GM18508 (cell line): ENCODE measurements at regions not wholly inside any gene's neighbourhood (a gene's known extent, or its start where the extent isn't known, plus 50 kb on each side); places are given as distances from the start of the nearest gene placed in this dataset.

Experiments used
- ATAC-seq: cut with Tn5 transposase; IDR thresholded peaks from one replicate; pipeline ENCODE4 v1.9.1; 2021; ENCODE audit warnings: moderate number of reproducible peaks; ENCODE audit not compliant: insufficient read depth, unreplicated experiment

GRCh38 chr1:87888446-87888845 lies 559.8 kb downstream of the LMO4 start:
- no peak for ATAC-seq

GRCh38 chr1:87894062-87894461 lies 565.4 kb downstream of the LMO4 start:
- peak; percentile 45 for ATAC-seq

- no peak for ATAC-seq
Observed at GRCh38 chr1:87897481-87897880, 568.8 kb downstream of the LMO4 start.

GRCh38 chr1:87898431-87898830 lies 569.8 kb downstream of the LMO4 start:
- no peak for ATAC-seq

- no peak for ATAC-seq
Observed at GRCh38 chr1:87899017-87899416, 570.3 kb downstream of the LMO4 start.

- no peak for ATAC-seq
Observed at GRCh38 chr1:87899746-87900145, 571.1 kb downstream of the LMO4 start.

- ATAC-seq = peak; percentile 82
Observed at GRCh38 chr1:87902830-87903229, 574.1 kb downstream of the LMO4 start.

GRCh38 chr1:87903242-87903641 lies 574.6 kb downstream of the LMO4 start:
- ATAC-seq = no peak

- no peak for ATAC-seq
Observed at GRCh38 chr1:87904651-87905050, 576.0 kb downstream of the LMO4 start.

- ATAC-seq = no peak
Observed at GRCh38 chr1:87905651-87906050, 577.0 kb downstream of the LMO4 start.

GRCh38 chr1:87906078-87906477 lies 577.4 kb downstream of the LMO4 start:
- no peak for ATAC-seq

- ATAC-seq = no peak
Observed at GRCh38 chr1:87913361-87913760, 584.7 kb downstream of the LMO4 start.

- ATAC-seq = no peak
Observed at GRCh38 chr1:87914396-87914795, 585.7 kb downstream of the LMO4 start.

GRCh38 chr1:87915771-87916170 lies 587.1 kb downstream of the LMO4 start:
- no peak for ATAC-seq

GRCh38 chr1:87916965-87917364 lies 588.3 kb downstream of the LMO4 start:
- ATAC-seq = no peak

- ATAC-seq = no peak
Observed at GRCh38 chr1:87918398-87918797, 589.7 kb downstream of the LMO4 start.

- no peak for ATAC-seq
Observed at GRCh38 chr1:87922885-87923284, 594.2 kb downstream of the LMO4 start.

GRCh38 chr1:87926131-87926830 lies 597.6 kb downstream of the LMO4 start:
- no peak for ATAC-seq

- no peak for ATAC-seq
Observed at GRCh38 chr1:87926921-87927320, 598.2 kb downstream of the LMO4 start.

GRCh38 chr1:87927391-87928280 lies 599.0 kb downstream of the LMO4 start:
- no peak for ATAC-seq

- no peak for ATAC-seq
Observed at GRCh38 chr1:87928623-87929022, 599.9 kb downstream of the LMO4 start.

GRCh38 chr1:87929906-87930305 lies 601.2 kb downstream of the LMO4 start:
- ATAC-seq = no peak
